ENCODE measurements at regions not wholly inside any gene's neighbourhood (a gene's known extent, or its start where the extent isn't known, plus 50 kb on each side); places are given as distances from the start of the nearest gene placed in this dataset.

DNA sequence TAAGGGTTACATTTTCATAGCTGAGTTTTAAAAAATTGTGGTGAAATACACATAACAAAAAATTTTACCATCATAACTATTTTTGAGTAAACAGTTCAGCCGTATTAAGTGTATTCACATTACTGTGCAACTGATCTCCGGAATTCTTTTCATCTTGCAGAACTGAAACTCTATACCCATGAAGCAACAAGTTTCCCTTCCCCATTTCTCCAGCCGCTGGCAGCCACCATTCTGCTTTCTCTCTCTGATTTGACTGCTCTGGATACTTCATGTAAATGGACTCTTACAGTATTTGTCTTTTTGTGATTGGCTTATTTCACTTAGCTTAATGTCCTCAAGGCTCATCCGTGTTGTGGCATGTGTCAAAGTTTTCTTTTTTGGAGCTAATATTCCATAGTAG is 341.6 kb downstream of the QKI start:
- no peak overlapping the region for H3K4me3 ChIP-seq (ENCODE audit: low read depth, low read length)

DNA sequence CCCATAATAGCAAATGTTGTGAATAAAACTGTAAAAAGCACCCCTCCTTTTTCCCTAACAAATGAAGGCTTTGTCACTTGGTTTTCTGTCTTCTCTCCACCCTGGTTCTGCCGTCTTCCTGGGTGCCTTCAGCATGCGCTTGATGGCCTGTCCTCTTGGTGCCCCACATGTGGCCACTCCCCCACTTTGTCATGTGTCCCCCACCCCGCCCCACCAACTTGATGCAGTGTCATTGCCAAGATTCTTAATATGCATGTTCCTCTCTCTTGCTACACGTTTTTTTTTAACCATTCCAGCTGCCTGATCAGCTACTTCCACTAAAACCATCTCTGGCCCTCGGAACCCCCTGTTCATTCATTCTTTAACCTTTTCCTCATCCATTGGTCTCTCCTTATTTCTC is 340.3 kb downstream of the QKI start:
- H3K4me3 ChIP-seq (ENCODE audit: low read depth, low read length) = no peak overlapping the region
- H3K36me3 ChIP-seq = no peaks in the 10 kb centered on the region
- H3K27me3 ChIP-seq = no peaks in the 10 kb centered on the region
- no peaks in the 10 kb centered on the region for H3K4me1 ChIP-seq
- DNase-seq = no peak
- H3K9me3 ChIP-seq = no peaks in the 10 kb centered on the region
- TF ChIP-seq, protein P1, sequence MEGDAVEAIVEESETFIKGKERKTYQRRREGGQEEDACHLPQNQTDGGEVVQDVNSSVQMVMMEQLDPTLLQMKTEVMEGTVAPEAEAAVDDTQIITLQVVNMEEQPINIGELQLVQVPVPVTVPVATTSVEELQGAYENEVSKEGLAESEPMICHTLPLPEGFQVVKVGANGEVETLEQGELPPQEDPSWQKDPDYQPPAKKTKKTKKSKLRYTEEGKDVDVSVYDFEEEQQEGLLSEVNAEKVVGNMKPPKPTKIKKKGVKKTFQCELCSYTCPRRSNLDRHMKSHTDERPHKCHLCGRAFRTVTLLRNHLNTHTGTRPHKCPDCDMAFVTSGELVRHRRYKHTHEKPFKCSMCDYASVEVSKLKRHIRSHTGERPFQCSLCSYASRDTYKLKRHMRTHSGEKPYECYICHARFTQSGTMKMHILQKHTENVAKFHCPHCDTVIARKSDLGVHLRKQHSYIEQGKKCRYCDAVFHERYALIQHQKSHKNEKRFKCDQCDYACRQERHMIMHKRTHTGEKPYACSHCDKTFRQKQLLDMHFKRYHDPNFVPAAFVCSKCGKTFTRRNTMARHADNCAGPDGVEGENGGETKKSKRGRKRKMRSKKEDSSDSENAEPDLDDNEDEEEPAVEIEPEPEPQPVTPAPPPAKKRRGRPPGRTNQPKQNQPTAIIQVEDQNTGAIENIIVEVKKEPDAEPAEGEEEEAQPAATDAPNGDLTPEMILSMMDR (IDR thresholded peaks at IDR 0.05; ENCODE audit: low read depth, low read length) = no peak

More for the DNA sequence above, 341.6 kb downstream of the QKI start:
- TF ChIP-seq, protein P1 (IDR thresholded peaks at IDR 0.05; ENCODE audit: low read depth, low read length) = no peak
- no peaks in the 10 kb centered on the region for H3K9me3 ChIP-seq
- no peaks in the 10 kb centered on the region for H3K27me3 ChIP-seq
- no peaks in the 10 kb centered on the region for H3K4me1 ChIP-seq
- DNase-seq = no peak
- no peaks in the 10 kb centered on the region for H3K36me3 ChIP-seq

DNA sequence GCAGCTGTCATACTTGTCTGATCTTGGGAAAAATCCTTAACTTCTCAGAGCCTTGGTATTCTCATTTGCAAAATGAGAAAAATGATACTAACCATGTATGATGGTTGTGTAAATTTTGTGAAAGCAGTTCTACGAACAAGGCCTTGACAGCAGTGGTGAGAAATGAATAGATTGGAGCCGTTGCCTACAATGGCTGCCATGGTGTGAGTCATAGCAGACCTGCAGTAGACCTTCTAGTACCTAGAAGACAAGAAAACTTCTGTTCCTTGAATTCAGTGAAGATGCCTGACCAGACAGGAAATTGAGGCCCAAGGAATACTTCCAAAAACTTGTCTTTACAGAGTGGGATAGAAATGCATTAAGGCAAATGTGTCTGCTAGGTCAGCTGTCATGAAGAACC is 338.9 kb downstream of the QKI start:
- TF ChIP-seq, protein P1 (IDR thresholded peaks at IDR 0.05; ENCODE audit: low read depth, low read length) = no peak
- Histone ChIP-seq H3K9me3 (no peaks in the 10 kb centered on the region), H3K36me3 (no peaks in the 10 kb centered on the region), H3K4me3 (ENCODE audit: low read depth, low read length) (no peak overlapping the region), H3K27me3 (no peaks in the 10 kb centered on the region), H3K4me1 (no peaks in the 10 kb centered on the region)
- no peak for DNase-seq

DNA sequence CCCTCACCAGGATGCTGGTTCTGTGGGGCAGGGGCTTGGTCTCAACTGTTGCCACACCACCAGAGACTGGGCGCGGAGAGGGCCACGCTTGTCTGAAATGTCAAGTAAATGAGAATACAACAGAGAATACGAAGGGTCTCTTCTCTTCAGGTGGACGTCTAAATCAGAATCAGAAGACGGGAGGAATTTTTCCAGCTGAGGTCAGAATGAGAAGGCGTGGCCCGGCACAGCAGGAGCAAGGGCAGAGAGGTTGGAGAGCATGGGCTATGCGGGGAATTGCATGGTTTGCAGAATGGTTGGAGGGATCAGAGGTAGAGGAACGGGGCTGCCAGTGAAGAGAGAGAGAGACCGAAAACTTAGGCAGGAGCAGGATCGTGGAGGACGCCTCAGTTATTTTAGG is 337.9 kb downstream of the QKI start:
- Histone ChIP-seq H3K4me1 (no peaks in the 10 kb centered on the region), H3K4me3 (ENCODE audit: low read depth, low read length) (no peak overlapping the region), H3K27me3 (no peaks in the 10 kb centered on the region), H3K9me3 (no peaks in the 10 kb centered on the region), H3K36me3 (no peaks in the 10 kb centered on the region)
- TF ChIP-seq, protein P1 (IDR thresholded peaks at IDR 0.05; ENCODE audit: low read depth, low read length) = no peak
- DNase-seq = no peak

DNA sequence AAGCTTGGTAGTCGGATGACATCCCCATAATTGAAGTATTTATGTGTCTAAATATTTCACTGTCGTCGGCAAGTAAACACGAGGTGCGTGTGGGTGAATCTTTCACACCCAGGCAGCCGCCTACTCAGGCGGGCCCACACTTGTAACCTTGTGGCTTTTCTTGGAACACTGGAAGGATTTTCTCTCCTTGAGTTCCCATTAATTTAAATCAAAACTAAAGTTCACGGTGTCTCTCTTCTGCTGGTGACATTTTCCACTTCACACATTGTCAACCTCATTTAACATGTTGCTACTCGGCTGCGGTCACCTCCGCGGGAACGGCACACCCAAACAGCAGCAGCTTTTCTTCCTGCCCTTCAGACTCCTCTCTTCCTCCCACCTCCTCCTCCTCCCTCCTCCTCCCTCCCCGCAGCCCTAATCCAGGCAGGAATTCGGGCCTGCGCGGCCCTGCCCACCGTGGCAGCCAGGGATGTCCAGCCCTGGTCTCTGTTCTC is 336.6 kb downstream of the QKI start:
- no peaks in the 10 kb centered on the region for H3K27me3 ChIP-seq
- no peak overlapping the region for H3K4me3 ChIP-seq (ENCODE audit: low read depth, low read length)
- TF ChIP-seq, protein P1 (IDR thresholded peaks at IDR 0.05; ENCODE audit: low read depth, low read length) = no peak
- no peaks in the 10 kb centered on the region for H3K36me3 ChIP-seq
- no peak for DNase-seq
- no peaks in the 10 kb centered on the region for H3K4me1 ChIP-seq
- H3K9me3 ChIP-seq = no peaks in the 10 kb centered on the region

DNA sequence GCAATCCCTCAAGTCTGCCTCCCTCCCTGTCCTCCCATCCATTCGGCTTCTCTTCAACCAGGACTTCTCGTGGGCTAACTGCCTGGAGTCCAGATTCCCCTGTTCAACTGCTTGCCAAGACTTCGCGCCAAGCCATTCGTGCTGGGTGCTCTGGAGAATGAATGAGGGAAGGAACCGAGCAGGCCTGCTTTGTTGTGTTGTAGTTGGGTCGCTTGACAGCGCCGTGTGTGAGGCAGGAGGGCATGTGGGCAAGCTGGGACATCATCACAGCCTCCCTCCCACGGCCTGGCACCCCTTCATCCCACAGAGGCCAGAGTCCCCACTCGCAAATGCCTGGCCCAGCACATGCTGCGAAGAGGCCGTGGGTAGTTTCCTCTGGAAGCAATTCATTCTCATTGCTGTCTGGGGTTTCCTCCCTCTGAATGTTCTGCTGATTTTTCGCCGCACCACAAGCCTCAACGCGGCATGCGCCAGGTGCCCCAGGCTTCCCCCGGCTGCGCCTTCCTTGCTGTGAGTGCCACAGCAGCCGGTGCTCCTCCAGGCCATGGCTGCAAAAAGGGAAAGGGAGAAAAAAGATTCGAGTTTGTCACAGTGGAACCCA is 336.0 kb downstream of the QKI start:
- no peaks in the 10 kb centered on the region for H3K9me3 ChIP-seq
- H3K36me3 ChIP-seq = no peaks in the 10 kb centered on the region
- H3K4me3 ChIP-seq (ENCODE audit: low read depth, low read length) = no peak overlapping the region
- no peaks in the 10 kb centered on the region for H3K27me3 ChIP-seq
- TF ChIP-seq, protein P1 (IDR thresholded peaks at IDR 0.05; ENCODE audit: low read depth, low read length) = no peak
- peaks cover 2% of the 10 kb centered on the region; the same call in 1 of the 2 replicates for H3K4me1 ChIP-seq
- no peak for DNase-seq
